ENCODE measurements at regions not wholly inside any gene's neighbourhood (a gene's known extent, or its start where the extent isn't known, plus 50 kb on each side); places are given as distances from the start of the nearest gene placed in this dataset.

- no peak for TF ChIP-seq CTCF (IDR thresholded peaks at IDR 0.05)
- TF ChIP-seq POLR2A (IDR thresholded peaks at IDR 0.05): no peak
These were observed 71.8 kb upstream of the B3GAT1 start for GRCh38 chr11:134483857-134484256.

Measured in right lobe of liver (tissue), 4 donors.